Right lobe of liver (tissue), 4 donors: ENCODE measurements at regions not wholly inside any gene's neighbourhood (a gene's known extent, or its start where the extent isn't known, plus 50 kb on each side); places are given as distances from the start of the nearest gene placed in this dataset.

Source experiments
- CTCF ChIP-seq, 4 donors: fragments of 200-600 bp in 3 of 4; fragments of 450-650 bp in 1 of 4; IDR thresholded peaks; one replicate each; pipeline versions ENCODE4 v1.5.1 to v1.8.0; 2016 to 2022; ENCODE audit warnings: antibody characterized with exemption in 4 of 4, mild to moderate bottlenecking in 2 of 4
- POLR2A ChIP-seq: fragments of 450-650 bp; IDR thresholded peaks from one replicate; pipeline ENCODE4 v1.6.1; 2017; ENCODE audit warnings: antibody characterized with exemption, mild to moderate bottlenecking
- donor health status: DM: no; HTN: no; CAD: no.
- donor health status: DM: no; HTN: no; CAD: no.
- donor health status: DM: no; HTN: yes; CAD: no.

- TF ChIP-seq CTCF (IDR thresholded peaks at IDR 0.05) (no peak), POLR2A (no peak)
Measured at GRCh38 chr3:181344331-181344730, 354.8 kb upstream of the DNAJC19 start.
